K562 (cell line): ENCODE measurements at regions not wholly inside any gene's neighbourhood (a gene's known extent, or its start where the extent isn't known, plus 50 kb on each side); places are given as distances from the start of the nearest gene placed in this dataset.

Experiments
- ATF1 ChIP-seq, 2 experiments: fragments of 450-650 bp in 1 of 2; IDR thresholded peaks; 2 replicates each; pipeline ENCODE4 v1.6.1; 2016; ENCODE audit warnings: missing compliant biosample characterization in 1 of 2, missing genetic modification characterization in 1 of 2
- ELF2 ChIP-seq: fragments of 250-450 bp; sonication (Bioruptor Pico); IDR thresholded peaks from 2 replicates; pipeline ENCODE4 v1.5.0; 2021; ENCODE audit warnings: mild to moderate bottlenecking
- IRF1 ChIP-seq: sonication (generic); formaldehyde crosslinking; IDR thresholded peaks from 2 replicates; pipeline ENCODE4 v1.8.0; 2022; ENCODE audit warnings: missing genetic modification reagents, mild to moderate bottlenecking, borderline replicate concordance
- NCOA2 ChIP-seq, 2 experiments: fragments of 450-650 bp; IDR thresholded peaks; 2 replicates each; pipeline ENCODE4 v1.6.1; 2018; ENCODE audit warnings: mild to moderate bottlenecking in 2 of 2, moderate library complexity in 1 of 2; ENCODE audit not compliant: partially characterized antibody in 2 of 2
- PREB ChIP-seq: sonication (generic); formaldehyde crosslinking; IDR thresholded peaks from 2 replicates; pipeline ENCODE4 v1.8.1; 2023; ENCODE audit warnings: mild to moderate bottlenecking, missing genetic modification reagents
- RBM22 ChIP-seq: fragments of 200-400 bp; formaldehyde crosslinking; IDR thresholded peaks from 2 replicates; pipeline ENCODE4 v1.6.1; 2018; ENCODE audit warnings: low read length, low read depth; ENCODE audit not compliant: poor library complexity, severe bottlenecking
- SMARCE1 ChIP-seq: fragments of 450-650 bp; IDR thresholded peaks from 2 replicates; pipeline ENCODE4 v1.7.1; 2016; ENCODE audit warnings: mild to moderate bottlenecking
- SOX6 ChIP-seq: fragments of 450-650 bp; IDR thresholded peaks from 2 replicates; pipeline ENCODE4 v1.6.1; 2014; ENCODE audit warnings: mild to moderate bottlenecking
- ZBTB8A ChIP-seq: fragments of 450-650 bp; IDR thresholded peaks from 2 replicates; pipeline ENCODE4 v1.6.1; 2018; ENCODE audit warnings: mild to moderate bottlenecking, moderate library complexity; ENCODE audit not compliant: partially characterized antibody
- ZKSCAN8 ChIP-seq: fragments of 200-800 bp; sonication (Bioruptor generic); IDR thresholded peaks from 2 replicates; pipeline ENCODE4 v1.6.1; 2016; ENCODE audit warnings: missing genetic modification characterization, missing compliant biosample characterization
- ZNF217 ChIP-seq: sonication (generic); formaldehyde crosslinking; IDR thresholded peaks from 2 replicates; pipeline ENCODE4 v1.8.0; 2022; ENCODE audit warnings: mild to moderate bottlenecking, missing genetic modification reagents
- ZNF444 ChIP-seq: fragments of 250-450 bp; sonication (Bioruptor Pico); IDR thresholded peaks from 2 replicates; pipeline ENCODE4 v1.4.0; 2020; ENCODE audit warnings: mild to moderate bottlenecking, moderate library complexity
- ZNF584 ChIP-seq: fragments of 200-800 bp; sonication (Bioruptor generic); IDR thresholded peaks from 2 replicates; pipeline ENCODE4 v1.6.1; 2016; ENCODE audit warnings: low read depth, mild to moderate bottlenecking, missing genetic modification characterization, missing compliant biosample characterization
- TF ChIP-seq, protein P1 (sequence below), 2 experiments: fragments of 450-650 bp in 1 of 2; IDR thresholded peaks; 2 replicates each; pipeline ENCODE4 v1.6.1; 2011 to 2017; ENCODE audit warnings: low read depth in 2 of 2, antibody characterized with exemption in 1 of 2, borderline replicate concordance in 1 of 2, low read length in 1 of 2, mild to moderate bottlenecking in 1 of 2, mixed read lengths in 1 of 2; ENCODE audit not compliant: control insufficient read depth in 1 of 2

- TF ChIP-seq ELF2 (CRISPR knock-in tag) (no peak), PREB (CRISPR knock-in tag) (no peak), SMARCE1 (no peak), ZBTB8A (no peak), ZNF217 (CRISPR knock-in tag) (no peak), SOX6 (0 out of 2 replicates have a peak, but pooled peaks have one; percentile 10), ZKSCAN8 (no peak), ZNF584 (peak; percentile 46; the same call in 1 of the 2 replicates), IRF1 (CRISPR knock-in tag) (no peak), RBM22 (no peak), NCOA2 (IDR thresholded peaks at IDR 0.05; ENCODE audit: partially characterized antibody in 2 of 2) (no peak), ATF1 (CRISPR knock-in tag; IDR thresholded peaks at IDR 0.05) (no peak; the same call in 1 of the 2 replicates), ATF1 (tag; IDR thresholded peaks at IDR 0.05) (peak; percentile 93), ZNF444 (CRISPR knock-in tag) (no peak)
- TF ChIP-seq, protein P1, sequence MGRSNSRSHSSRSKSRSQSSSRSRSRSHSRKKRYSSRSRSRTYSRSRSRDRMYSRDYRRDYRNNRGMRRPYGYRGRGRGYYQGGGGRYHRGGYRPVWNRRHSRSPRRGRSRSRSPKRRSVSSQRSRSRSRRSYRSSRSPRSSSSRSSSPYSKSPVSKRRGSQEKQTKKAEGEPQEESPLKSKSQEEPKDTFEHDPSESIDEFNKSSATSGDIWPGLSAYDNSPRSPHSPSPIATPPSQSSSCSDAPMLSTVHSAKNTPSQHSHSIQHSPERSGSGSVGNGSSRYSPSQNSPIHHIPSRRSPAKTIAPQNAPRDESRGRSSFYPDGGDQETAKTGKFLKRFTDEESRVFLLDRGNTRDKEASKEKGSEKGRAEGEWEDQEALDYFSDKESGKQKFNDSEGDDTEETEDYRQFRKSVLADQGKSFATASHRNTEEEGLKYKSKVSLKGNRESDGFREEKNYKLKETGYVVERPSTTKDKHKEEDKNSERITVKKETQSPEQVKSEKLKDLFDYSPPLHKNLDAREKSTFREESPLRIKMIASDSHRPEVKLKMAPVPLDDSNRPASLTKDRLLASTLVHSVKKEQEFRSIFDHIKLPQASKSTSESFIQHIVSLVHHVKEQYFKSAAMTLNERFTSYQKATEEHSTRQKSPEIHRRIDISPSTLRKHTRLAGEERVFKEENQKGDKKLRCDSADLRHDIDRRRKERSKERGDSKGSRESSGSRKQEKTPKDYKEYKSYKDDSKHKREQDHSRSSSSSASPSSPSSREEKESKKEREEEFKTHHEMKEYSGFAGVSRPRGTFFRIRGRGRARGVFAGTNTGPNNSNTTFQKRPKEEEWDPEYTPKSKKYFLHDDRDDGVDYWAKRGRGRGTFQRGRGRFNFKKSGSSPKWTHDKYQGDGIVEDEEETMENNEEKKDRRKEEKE (IDR thresholded peaks at IDR 0.05; ENCODE audit: borderline replicate concordance in 1 of 2, control insufficient read depth in 1 of 2, low read depth in 2 of 2, low read length in 1 of 2), result no peak
Measured at GRCh38 chr9:94030318-94031179, 53.7 kb upstream of the PTPDC1 start (continued).
